ENCODE measurements at regions not wholly inside any gene's neighbourhood (a gene's known extent, or its start where the extent isn't known, plus 50 kb on each side); places are given as distances from the start of the nearest gene placed in this dataset.

- DNase-seq (ENCODE audit: low read depth) = no peak
Measured at GRCh38 chr5:87138091-87138805, 129.4 kb upstream of the RASA1 start.

DNA sequence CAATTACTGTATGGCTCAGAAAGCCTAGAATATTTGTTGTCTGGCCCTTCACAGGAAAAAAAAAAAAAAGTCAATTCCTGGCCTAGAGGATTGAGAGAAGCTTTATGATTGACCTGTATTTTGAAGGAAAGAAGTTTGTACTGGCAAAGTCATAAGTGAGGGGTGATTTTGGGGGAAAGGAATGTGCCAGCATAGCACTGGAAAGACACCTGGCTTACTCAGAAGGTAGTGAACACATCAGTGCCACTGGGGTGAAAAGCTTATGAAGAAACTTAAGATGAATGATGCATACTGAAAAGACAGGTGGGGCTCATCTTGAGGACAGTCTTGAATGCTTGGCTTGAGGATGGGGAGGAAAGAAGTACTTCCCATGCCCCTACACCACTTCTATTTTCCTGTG lies 127.9 kb upstream of the RASA1 start:
- no peak for DNase-seq (ENCODE audit: low read depth)

- no peak for DNase-seq (ENCODE audit: low read depth)
Measured at GRCh38 chr5:87141544-87141943, 126.1 kb upstream of the RASA1 start.

- DNase-seq (ENCODE audit: low read depth) = peak; percentile 73
Measured at GRCh38 chr5:87145853-87146252, 121.8 kb upstream of the RASA1 start.

DNA sequence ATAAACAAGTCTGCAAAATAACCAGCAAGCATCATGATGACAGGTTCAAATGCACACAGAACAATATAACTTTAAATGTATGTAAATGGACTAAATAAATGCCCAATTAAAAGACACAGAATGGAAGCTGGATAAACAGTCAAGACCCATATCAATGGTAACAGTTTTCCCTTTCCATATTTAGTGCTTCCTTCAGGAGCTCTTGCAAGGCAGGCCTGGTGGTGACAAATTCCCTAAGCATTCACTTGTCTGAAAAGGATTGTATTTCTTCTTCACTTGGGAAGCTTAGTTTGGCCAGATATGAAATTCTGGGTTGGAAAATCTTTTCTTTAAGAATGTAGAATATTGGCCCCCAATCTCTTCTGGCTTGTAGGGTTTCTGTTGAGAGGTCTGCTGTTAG lies 120.2 kb upstream of the RASA1 start:
- peak; percentile 29 for DNase-seq (ENCODE audit: low read depth)

DNA sequence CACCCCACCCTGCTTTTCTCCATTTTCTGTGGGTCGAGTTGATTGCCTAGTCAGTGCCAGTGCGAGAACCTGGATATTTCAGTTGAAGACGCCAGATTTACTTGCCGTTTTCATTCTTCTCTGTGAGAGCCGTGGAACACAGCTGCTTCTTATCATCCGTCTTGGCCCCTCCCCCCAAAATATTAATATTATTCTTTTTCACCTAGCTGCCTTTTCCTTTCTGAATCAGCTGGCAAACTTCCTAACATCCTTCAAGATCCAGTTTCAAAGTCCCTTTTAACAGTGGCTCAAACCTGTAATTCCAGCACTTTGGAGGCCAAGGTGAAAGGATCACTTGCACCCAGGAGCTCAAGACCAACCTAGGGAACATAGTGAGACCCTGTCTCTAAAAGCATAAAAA lies 117.1 kb upstream of the RASA1 start:
- peak; percentile 29 for DNase-seq (ENCODE audit: low read depth)

GRCh38 chr5:87151547-87151946 lies 116.1 kb upstream of the RASA1 start:
- peak; percentile 96 for DNase-seq (ENCODE audit: low read depth)

DNA sequence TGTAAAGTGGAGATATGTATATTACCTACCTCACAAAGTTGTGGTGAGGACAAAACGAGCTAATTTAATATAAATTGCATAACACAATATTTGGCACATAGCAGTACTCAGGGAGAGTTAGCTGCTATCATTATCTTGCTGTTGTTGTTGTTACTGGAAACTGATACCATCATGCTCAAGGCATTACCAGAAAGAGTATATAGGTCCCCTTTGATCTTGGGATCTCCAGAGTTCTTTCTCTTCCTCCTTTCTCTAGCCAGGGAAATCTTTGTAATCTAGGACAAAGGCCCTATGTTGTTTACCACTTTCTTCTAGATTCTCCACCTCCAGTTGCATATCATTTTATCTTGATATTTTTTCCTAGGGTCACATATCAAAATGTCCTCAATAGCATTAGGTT lies 114.8 kb upstream of the RASA1 start:
- no peak for DNase-seq (ENCODE audit: low read depth)

- DNase-seq (ENCODE audit: low read depth) = no peak
Measured at GRCh38 chr5:87154191-87154590, 113.5 kb upstream of the RASA1 start.

DNA sequence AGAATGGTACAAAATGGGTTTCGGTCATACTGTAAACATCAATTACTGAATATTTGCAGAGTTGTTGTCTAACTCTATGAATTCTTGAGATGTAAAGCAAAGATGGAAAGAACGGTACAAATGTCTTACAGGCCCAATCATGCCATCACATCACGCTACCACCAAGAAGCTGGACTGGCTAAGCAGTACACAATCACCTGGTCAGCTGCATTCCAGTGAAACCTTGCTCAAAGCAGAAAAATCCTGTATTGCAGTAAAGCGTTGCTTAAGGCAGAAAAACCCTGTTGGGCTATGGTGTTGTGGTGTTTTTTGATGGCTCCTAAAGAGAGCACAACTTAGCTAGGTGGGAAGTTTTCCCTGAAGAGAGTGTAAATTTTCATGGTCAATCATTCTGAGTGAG lies 112.6 kb upstream of the RASA1 start:
- DNase-seq (ENCODE audit: low read depth) = no peak

DNA sequence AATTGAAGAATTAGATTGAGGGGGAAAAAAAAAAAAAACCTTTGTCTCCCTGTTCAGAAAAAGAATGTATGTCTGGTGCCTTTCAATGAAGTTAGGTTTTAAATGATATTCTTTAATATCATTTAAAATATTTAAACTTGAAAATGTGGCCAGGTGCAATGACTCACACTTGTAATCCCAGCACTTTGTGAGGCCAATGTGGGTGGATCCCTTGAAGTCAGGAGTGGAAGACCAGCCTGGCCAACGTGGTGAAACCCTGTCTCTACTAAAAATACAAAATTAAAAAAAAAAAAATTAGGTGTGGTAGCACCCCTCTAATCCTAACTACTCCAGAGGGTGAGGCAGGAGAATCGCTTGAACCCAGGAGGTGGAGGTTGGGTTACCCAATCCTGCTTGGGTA lies 111.1 kb upstream of the RASA1 start:
- DNase-seq (ENCODE audit: low read depth) = peak; percentile 55

GRCh38 chr5:87164409-87164808 lies 103.3 kb upstream of the RASA1 start:
- DNase-seq (ENCODE audit: low read depth) = peak; percentile 24

GRCh38 chr5:87169300-87169991 lies 98.2 kb upstream of the RASA1 start:
- DNase-seq (ENCODE audit: low read depth) = peak; percentile 33

- no peak for DNase-seq (ENCODE audit: low read depth)
Measured at GRCh38 chr5:87170799-87171198, 96.9 kb upstream of the RASA1 start.

- DNase-seq (ENCODE audit: low read depth) = no peak
Measured at GRCh38 chr5:87182649-87183048, 85.0 kb upstream of the RASA1 start.

GRCh38 chr5:87183896-87184295 lies 83.8 kb upstream of the RASA1 start:
- DNase-seq (ENCODE audit: low read depth) = no peak

- DNase-seq (ENCODE audit: low read depth) = no peak
Measured at GRCh38 chr5:87184605-87185004, 83.1 kb upstream of the RASA1 start.

- no peak for DNase-seq (ENCODE audit: low read depth)
Measured at GRCh38 chr5:87185838-87186237, 81.8 kb upstream of the RASA1 start.

GRCh38 chr5:87188391-87188790 lies 79.3 kb upstream of the RASA1 start:
- no peak for DNase-seq (ENCODE audit: low read depth)

GRCh38 chr5:87190041-87190440 lies 77.6 kb upstream of the RASA1 start:
- no peak for DNase-seq (ENCODE audit: low read depth)

DNA sequence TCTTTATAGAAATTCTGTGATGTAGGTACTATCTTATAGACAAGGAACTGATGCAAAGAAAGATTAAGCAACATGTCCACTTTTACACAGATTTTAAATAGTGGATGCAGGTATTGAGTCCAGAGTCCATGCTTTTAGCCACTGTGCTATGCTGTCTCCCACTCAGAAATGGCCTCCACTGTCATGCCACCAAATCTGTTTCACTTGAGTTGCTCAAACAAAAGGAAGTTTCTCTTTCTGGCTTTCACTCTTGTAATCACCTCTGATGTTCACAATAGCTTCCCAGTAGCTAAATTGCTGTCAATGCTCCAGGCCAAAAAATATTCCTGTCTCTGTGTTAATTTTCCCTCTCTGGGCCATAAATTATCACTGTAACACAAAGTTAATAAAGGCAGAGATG lies 77.0 kb upstream of the RASA1 start:
- no peak for DNase-seq (ENCODE audit: low read depth)

DNA sequence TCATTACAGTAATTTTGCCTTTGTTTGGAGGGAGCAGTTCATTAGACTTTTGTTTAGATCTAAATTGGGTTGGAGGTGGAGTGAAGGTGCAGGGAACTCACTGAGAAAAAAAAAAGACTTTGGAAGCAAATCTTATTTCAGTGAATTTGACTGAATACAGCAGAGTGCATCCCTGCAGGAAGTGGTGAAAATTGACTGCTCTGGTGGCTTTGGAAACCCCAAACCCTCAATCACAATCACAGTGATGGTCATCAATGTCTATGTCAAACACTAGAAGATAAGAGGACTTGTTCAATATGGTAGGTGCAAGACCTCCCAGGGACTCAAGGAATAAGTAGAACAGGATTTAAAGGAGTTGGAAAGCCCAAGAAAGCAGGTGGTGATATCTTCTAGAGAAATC lies 76.0 kb upstream of the RASA1 start:
- no peak for DNase-seq (ENCODE audit: low read depth)

GRCh38 chr5:87195104-87195591 lies 72.5 kb upstream of the RASA1 start:
- DNase-seq (ENCODE audit: low read depth) = peak; percentile 81

- peak; percentile 21 for DNase-seq (ENCODE audit: low read depth)
Measured at GRCh38 chr5:87195616-87196015, 72.1 kb upstream of the RASA1 start.
